GM12864 (cell line): ENCODE measurements at regions not wholly inside any gene's neighbourhood (a gene's known extent, or its start where the extent isn't known, plus 50 kb on each side); places are given as distances from the start of the nearest gene placed in this dataset.

ENCODE experiments used
- DNase-seq: peaks from one replicate; pipeline ENCODE4 v3.0.0-alpha.2; 2011; ENCODE audit warnings: low read depth
- H3K4me3 ChIP-seq: 2 replicates; pipeline ENCODE4 v1.5.1; 2011; ENCODE audit warnings: mild to moderate bottlenecking, low read depth, low read length, control low read depth
- TF ChIP-seq, protein P1 (sequence below): IDR thresholded peaks from 2 replicates; pipeline ENCODE4 v1.5.1; 2011; ENCODE audit warnings: low read depth, mild to moderate bottlenecking, moderate library complexity, low read length, control low read depth, inconsistent platforms; ENCODE audit errors: missing control alignments

- no peak overlapping the region for H3K4me3 ChIP-seq
- no peak for DNase-seq
- TF ChIP-seq, protein P1, sequence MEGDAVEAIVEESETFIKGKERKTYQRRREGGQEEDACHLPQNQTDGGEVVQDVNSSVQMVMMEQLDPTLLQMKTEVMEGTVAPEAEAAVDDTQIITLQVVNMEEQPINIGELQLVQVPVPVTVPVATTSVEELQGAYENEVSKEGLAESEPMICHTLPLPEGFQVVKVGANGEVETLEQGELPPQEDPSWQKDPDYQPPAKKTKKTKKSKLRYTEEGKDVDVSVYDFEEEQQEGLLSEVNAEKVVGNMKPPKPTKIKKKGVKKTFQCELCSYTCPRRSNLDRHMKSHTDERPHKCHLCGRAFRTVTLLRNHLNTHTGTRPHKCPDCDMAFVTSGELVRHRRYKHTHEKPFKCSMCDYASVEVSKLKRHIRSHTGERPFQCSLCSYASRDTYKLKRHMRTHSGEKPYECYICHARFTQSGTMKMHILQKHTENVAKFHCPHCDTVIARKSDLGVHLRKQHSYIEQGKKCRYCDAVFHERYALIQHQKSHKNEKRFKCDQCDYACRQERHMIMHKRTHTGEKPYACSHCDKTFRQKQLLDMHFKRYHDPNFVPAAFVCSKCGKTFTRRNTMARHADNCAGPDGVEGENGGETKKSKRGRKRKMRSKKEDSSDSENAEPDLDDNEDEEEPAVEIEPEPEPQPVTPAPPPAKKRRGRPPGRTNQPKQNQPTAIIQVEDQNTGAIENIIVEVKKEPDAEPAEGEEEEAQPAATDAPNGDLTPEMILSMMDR = no peak
These were observed 55.3 kb upstream of the SFRP2 start for GRCh38 chr4:153844144-153844543.
